HG03095 (cell line): ENCODE measurements at regions not wholly inside any gene's neighbourhood (a gene's known extent, or its start where the extent isn't known, plus 50 kb on each side); places are given as distances from the start of the nearest gene placed in this dataset.

Experiments
- ATAC-seq: cut with Tn5 transposase; IDR thresholded peaks from one replicate; pipeline ENCODE4 v1.9.1; 2021; ENCODE audit warnings: moderate library complexity; ENCODE audit not compliant: unreplicated experiment

GRCh38 chr1:81700728-81701470 is 99.8 kb upstream of the ADGRL2 start:
- ATAC-seq: no peak

DNA sequence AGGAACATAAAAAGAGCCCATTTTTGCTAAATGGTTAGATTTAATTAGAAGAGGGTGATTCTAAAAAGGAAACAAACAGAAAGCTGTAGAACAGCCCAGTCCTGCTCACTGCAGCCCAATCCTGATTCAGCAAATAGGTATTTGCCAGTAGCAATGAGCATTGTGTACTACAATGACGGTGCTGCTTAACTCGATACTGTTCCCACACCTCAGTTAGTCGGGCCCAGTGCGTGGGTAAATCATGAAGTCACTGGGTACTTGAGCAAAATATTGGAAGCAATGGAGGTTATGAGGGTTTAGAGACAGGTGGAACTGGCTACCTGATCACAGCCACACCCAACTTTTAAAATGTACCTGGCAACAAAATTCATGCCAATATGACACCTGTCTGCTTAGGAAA is 101.5 kb upstream of the ADGRL2 start:
- no peak for ATAC-seq

- ATAC-seq: no peak
Observed at GRCh38 chr1:81695741-81696140, 105.0 kb upstream of the ADGRL2 start.

DNA sequence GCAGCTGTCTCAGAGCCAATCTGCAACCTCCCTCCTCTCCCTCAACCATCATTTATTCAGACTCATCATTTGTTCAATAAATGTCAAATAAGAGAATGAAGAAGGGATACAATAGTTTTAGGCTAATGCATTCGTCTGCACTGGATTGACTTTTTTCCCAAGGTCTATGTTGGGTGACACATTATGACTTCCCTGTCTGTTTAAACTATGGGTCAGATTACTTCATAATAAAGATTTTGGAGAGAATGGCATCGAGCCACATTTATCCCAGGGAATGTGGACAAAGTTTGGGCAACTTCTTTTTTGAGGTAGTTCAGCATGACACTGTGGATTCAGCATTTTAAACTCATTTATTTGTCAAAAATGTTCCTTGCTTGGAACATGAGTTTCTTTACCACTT is 107.4 kb upstream of the ADGRL2 start:
- ATAC-seq: no peak

DNA sequence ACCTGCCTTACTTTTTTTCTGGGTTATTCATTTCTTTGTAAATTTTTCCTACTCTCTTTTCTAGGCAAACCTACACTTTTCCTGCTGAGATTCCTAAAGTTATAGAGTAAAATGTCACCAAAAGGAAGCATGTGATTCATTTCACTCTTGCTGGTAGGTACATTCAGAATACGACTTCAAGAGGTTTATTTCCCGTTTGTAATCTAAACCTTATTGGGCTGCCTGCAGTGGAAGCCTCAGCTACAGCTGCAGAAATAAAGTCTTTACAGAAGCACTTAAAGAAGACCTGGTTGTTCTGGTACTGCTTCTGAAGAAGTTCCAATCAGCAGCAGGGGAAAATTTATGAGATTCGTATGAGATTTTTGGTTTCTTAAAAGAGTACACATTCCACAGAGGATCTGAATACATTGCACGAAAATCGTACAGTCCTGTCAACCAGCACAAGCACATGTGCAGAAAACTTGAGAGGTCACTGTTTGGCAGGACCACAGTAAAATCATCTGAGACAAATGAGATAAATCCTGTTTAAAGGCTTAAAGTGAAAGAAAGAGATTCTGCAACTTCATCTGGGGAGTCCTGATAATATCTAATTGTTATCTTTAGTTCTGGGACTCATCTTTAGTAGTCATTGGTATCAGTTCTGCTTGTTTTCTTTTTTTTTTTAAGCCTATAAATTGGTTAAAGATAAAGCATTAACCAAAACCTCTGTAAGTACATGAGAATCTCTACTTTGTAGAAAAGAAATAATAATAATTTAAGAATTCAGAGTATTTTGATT is 109.9 kb upstream of the ADGRL2 start:
- no peak for ATAC-seq

DNA sequence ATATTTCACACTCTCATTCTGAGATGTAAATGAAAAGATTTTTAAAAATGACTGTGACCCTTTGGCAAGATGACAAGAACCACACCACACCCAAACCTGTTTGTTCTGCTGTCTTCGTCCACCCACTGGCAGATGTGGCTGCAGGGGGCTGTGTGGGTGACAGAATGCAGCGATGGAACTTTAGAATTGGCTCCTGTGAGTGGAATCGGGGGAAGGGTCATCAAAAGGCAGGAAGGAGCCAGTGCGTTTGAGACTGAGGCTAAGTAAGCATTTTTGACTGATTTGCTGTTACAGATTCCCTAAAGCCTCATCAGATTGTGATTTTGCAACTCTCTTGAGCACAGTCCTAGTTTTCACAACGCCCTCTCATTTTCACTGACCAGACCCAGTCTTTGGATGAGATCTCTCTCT is 111.2 kb upstream of the ADGRL2 start:
- ATAC-seq: no peak

GRCh38 chr1:81682490-81682889 is 118.2 kb upstream of the ADGRL2 start:
- no peak for ATAC-seq

DNA sequence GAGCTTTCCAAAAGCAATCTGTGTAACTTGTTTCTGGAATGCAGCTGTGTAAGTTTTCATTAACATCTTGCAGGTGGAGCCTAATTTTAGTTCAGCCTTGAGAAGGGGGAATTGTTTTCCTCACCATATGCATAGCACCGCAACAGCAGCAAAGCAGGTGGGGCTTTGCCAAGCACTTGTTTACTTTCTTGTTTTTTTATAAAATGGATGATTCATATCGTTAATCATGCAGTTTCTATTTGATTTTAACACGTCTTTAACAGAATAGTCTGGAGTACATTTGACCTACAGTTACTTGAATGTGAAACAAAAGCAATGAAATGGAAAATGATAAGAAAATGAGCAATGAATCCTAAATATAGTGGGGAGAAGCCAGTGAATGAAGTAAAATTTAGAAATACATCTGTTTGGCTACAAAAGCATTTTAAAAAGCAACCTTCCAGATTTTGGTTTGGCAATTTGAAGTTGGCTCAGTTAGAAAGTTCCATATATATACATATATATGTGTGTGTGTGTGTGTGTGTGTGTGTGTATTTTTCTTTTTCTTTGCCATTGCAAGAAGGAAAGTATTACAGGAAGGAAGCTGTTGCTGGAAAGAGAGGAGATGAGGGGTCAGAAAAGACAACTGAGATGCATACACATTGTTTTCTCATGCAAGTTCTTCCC is 119.0 kb upstream of the ADGRL2 start:
- ATAC-seq: no peak

- no peak for ATAC-seq
Observed at GRCh38 chr1:81681114-81681513, 119.6 kb upstream of the ADGRL2 start.

- no peak for ATAC-seq
Observed at GRCh38 chr1:81679942-81680341, 120.8 kb upstream of the ADGRL2 start.

GRCh38 chr1:81678779-81679178 is 122.0 kb upstream of the ADGRL2 start:
- no peak for ATAC-seq

DNA sequence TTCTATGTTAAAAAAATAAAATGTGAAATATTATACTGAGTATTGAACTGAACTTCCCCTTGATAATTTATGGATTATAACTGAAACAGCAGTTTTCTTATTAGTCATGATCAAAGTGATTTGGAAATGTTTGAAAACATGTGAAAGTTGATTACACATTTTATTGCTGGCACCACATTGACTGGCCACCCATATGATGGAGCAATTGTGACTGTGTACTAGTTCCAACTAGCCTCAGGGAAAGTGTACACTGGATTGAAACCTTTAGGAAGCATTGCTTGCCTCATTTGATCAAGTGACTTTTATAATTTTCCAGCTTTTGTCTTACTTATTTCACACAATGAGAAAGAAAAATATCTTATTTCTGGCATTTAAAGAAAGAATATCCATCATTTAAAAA is 128.0 kb upstream of the ADGRL2 start:
- no peak for ATAC-seq

- no peak for ATAC-seq
Observed at GRCh38 chr1:81671038-81671437, 129.7 kb upstream of the ADGRL2 start.

DNA sequence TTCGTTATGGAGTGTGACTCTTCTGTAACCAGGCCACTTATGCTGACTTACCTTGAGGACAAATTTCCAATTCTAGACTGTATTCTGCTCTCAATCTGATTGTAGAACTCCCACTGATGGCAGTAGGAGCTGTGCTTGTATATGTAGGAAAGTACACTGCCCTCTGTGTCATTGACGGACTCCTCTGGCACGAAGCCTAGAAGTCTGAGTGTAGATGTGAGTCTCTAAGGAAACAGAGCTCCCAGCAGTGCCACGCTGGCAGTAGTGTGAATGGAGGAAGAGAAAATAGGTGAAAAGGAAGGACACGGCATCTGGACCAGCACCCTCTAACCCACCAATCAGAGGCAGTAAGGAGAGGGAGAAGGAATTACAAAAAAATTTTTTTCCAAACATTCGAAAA is 130.4 kb upstream of the ADGRL2 start:
- ATAC-seq: no peak

DNA sequence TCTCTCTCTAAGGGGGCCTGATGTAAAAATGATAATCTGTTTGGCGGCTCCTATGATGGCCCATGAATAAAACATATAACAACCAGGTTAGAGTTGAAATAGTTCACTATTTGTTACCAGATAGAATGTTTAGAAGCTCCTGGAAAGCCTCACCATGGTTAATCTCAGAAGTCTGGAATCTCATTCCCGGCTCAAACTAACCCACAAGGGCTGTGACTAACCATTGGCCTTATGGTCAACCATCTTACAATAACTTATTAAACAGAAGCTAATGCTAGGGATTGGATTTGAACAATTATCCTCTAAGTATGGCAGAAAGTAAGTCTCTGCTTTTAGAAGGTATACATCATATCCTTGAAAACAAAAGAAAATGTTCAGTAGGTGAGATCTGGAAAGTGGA is 134.1 kb upstream of the ADGRL2 start:
- no peak for ATAC-seq

DNA sequence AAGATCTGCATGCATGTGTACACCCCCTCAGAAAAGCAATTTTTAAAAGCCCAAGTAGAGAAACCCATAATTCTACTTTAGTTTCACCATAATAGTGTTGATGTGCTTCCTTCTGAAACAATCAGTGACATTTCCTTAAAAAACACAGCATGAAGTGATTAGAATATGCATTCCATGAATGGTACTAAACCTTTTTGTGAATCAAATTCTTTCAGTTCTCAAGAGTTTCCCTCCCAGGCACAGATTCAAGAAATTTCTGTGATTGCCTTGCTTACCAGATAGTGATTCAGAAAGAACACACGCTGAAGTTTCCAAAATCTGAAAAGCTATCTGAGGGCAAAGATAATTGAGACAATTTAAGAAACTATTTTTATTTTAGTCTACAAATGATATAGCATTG is 136.4 kb upstream of the ADGRL2 start:
- ATAC-seq: no peak

DNA sequence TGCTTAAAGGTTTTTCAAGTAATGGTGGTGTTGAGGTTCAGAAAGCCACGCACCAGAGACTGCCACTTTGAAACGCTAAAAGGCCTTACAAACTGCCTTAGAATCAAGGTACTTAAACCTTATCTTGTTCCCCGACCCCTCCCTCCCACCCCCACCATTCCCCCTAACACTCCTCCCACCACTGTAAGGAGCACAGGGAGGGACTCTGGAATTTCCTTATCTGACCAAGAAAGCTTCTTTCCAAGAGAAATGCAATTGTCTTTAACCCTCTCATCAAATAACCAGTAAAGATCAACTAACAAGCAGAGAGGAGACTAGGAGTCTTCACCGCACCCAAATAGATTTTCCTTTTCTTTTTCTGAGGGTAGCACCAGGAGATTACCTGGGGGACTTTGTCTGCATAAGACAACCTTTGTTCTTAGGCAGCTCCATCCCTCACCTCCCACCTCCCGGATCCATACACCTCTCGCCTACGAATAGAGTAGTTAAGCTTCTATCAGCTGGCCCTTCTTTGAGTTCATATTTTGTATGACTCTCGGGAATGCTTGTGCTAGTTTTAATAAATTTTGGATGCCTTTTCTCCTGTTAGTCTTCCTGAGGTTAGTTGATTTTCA is 137.7 kb upstream of the ADGRL2 start:
- no peak for ATAC-seq

- ATAC-seq: no peak
Observed at GRCh38 chr1:81660286-81660685, 140.4 kb upstream of the ADGRL2 start.

GRCh38 chr1:81654657-81655056 is 146.1 kb upstream of the ADGRL2 start:
- ATAC-seq: no peak

DNA sequence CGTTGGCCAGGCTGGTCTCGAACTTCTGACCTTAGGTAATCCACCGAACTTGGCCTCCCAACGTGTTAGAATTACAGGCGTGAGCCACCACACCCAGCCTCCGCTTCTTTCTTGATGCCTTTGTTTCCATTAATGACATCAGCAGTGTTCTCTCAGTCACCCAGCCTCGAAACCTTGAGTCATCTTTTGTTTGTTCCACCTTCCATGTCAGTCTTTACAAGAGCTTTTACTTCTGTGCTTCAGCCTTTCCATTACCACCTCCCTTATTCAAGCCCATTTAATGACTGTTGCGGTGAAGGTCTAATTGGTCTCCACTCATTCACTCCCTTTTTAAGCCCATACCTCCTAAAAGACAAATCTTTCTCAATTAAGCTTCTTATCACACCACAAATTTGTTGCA is 146.6 kb upstream of the ADGRL2 start:
- no peak for ATAC-seq

DNA sequence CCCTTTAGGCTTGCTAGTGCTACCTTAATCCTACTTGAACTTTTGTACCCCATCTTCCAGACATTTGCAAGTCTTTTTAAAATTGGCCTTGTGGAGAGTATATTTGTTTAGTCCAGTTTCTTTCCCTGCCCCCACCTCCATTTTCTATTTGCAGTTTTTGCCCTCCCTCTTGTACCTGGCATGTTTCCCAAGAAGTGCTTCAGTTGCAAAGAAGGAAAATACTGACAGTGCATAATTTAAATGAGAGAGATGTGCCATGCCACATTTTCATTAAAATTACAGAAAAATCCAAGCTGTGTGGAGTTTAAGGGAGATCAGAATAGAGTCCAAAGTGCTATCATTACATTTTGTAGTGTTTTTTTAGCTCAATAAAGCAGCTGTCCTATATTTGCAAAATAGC is 150.0 kb upstream of the ADGRL2 start:
- no peak for ATAC-seq

DNA sequence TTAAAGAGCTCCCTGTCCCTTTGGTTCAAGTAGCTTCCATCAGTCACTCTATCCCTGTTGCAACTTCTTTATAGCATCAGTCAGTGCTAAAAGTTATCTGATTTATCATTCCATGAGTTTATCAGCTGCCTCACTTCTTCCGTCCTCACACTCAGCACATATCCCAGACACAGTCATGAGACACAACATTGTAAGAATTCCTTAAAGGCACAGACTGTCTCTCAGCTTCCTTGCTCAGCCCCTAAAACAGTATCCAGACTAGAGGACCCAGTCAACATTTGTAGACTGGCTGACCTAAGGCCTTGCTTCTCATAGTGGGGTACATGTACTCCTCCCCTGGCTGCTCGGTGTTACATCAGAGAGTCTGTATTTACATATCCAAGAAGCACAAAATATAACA is 164.9 kb upstream of the ADGRL2 start:
- ATAC-seq: no peak
